K562 (cell line): ENCODE measurements at regions not wholly inside any gene's neighbourhood (a gene's known extent, or its start where the extent isn't known, plus 50 kb on each side); places are given as distances from the start of the nearest gene placed in this dataset.
"Not testable (repeated sequence)": the region's sequence is repeated elsewhere in the genome, so short reads cannot be mapped to it uniquely, and the experiment has no call there.

ENCODE experiments used
- ATAC-seq: fragments of 200-7000 bp; cut with Tn5 transposase; 3 replicates; pipeline ENCODE4 v1.9.1; 2020; ENCODE audit warnings: moderate library complexity
- BruUV-seq: library from RNA; stranded (reverse); fragments of 400-500 nt; replicated peaks from 2 replicates; lab custom pipeline; 2021; lab: Mats Ljungman, UMichigan
- CTCF ChIA-PET: fragments of 300-600 bp; formaldehyde crosslinking; extraction: SDS; loops from one replicate; lab custom pipeline; 2021; ENCODE audit warnings: low intra/inter-chr PET ratio; lab: Yijun Ruan, JAX
- POLR2A ChIA-PET: fragments of 300-600, 350-650 bp; sonication (Branson Sonifier 250); formaldehyde crosslinking; extraction: SDS; loops from one replicate; lab custom pipeline; 2021; ENCODE audit warnings: antibody characterized with exemption, inconsistent platforms; lab: Yijun Ruan, JAX
- DNase-seq, 4 experiments: peaks; one replicate each; pipeline versions ENCODE4 v3.0.0 to v3.0.0-alpha.2; 2011 to 2018; ENCODE audit warnings: low spot score in 3 of 4, mixed read lengths in 3 of 4; ENCODE audit errors: extremely low read depth in 1 of 4
- FAIRE-seq: peaks from 2 replicates; lab custom pipeline; 2011; peaks lifted over from hg19 to GRCh38; lab: Jason Lieb, UNC
- H2AFZ ChIP-seq: 2 replicates; pipeline ENCODE4 v1.6.0; 2011; ENCODE audit warnings: low read depth, low read length, control low read depth, inconsistent platforms
- H3K27ac ChIP-seq: fragments of 200-600 bp; 3 replicates; pipeline ENCODE4 v1.8.0; 2011; ENCODE audit warnings: low read depth, mild to moderate bottlenecking, control low read depth, inconsistent platforms, low read length, moderate library complexity, mixed read lengths; ENCODE audit errors: extremely low read depth
- H3K27me3 ChIP-seq, 2 experiments: fragments of 300-600 bp in 1 of 2; 2 replicates in 1 of 2; 3 replicates in 1 of 2; pipeline versions ENCODE4 v1.6.0 to v1.8.0; 2011; ENCODE audit warnings: inconsistent platforms in 2 of 2, low read length in 2 of 2, mild to moderate bottlenecking in 1 of 2, mixed read lengths in 1 of 2, moderate library complexity in 1 of 2; ENCODE audit not compliant: control insufficient read depth in 2 of 2, insufficient read depth in 2 of 2
- H3K36me3 ChIP-seq: fragments of 300-600 bp; 3 replicates; pipeline ENCODE4 v1.8.0; 2011; ENCODE audit warnings: mild to moderate bottlenecking, low read length, inconsistent platforms; ENCODE audit not compliant: control insufficient read depth, insufficient read depth
- H3K4me1 ChIP-seq, 2 experiments: fragments of 200-600 bp in 1 of 2; replicated peaks in 1 of 2; 2 replicates in 1 of 2; 3 replicates in 1 of 2; pipeline versions ENCODE4 v1.5.1 to v1.8.0; 2011; ENCODE audit warnings: inconsistent platforms in 2 of 2, low read length in 2 of 2, mild to moderate bottlenecking in 1 of 2, mixed read lengths in 1 of 2, moderate library complexity in 1 of 2; ENCODE audit not compliant: control insufficient read depth in 2 of 2, insufficient read depth in 2 of 2
- H3K4me2 ChIP-seq: 2 replicates; pipeline ENCODE4 v1.6.1; 2011; ENCODE audit warnings: low read length, control low read depth, inconsistent platforms, mixed read lengths; ENCODE audit not compliant: insufficient read depth
- H3K4me3 ChIP-seq: fragments of 200-600 bp; sonication (generic), shearing (Covaris generic); 2 replicates; pipeline ENCODE4 v1.5.1; 2016; ENCODE audit warnings: control low read depth, inconsistent platforms
- H3K79me2 ChIP-seq: fragments of 200-600 bp; 3 replicates; pipeline ENCODE4 v1.8.0; 2011; ENCODE audit warnings: low read length, inconsistent platforms; ENCODE audit not compliant: control insufficient read depth, insufficient read depth
- H3K9ac ChIP-seq, 2 experiments: 2 replicates each; pipeline versions ENCODE4 v1.6.0 to v1.6.1; 2011; ENCODE audit warnings: low read depth in 2 of 2, low read length in 2 of 2, control low read depth in 1 of 2, inconsistent platforms in 1 of 2, mild to moderate bottlenecking in 1 of 2, mixed read lengths in 1 of 2; ENCODE audit not compliant: insufficient read depth in 1 of 2
- H3K9me1 ChIP-seq: one replicate; pipeline ENCODE4 v1.6.0; 2011; ENCODE audit warnings: inconsistent platforms, mild to moderate bottlenecking, low read length, moderate library complexity; ENCODE audit not compliant: control insufficient read depth, insufficient read depth
- H3K9me3 ChIP-seq: replicated peaks from 2 replicates; pipeline ENCODE4 v1.5.1; 2011; ENCODE audit warnings: low read depth, low read length, inconsistent platforms; ENCODE audit not compliant: control insufficient read depth, insufficient read depth
- H4K20me1 ChIP-seq: replicated peaks from 2 replicates; pipeline ENCODE4 v1.6.1; 2011; ENCODE audit warnings: low read length, inconsistent platforms, mixed read lengths; ENCODE audit not compliant: control insufficient read depth, insufficient read depth
- DACH1 ChIP-seq: fragments of 450-650 bp; IDR thresholded peaks from 2 replicates; pipeline ENCODE4 v1.6.1; 2018; ENCODE audit not compliant: partially characterized antibody
- RAD51 ChIP-seq: fragments of 450-650 bp; IDR thresholded peaks from 2 replicates; pipeline ENCODE4 v1.7.1; 2016; ENCODE audit warnings: low read depth, mild to moderate bottlenecking, borderline replicate concordance
- WGBS: fragments of 100-300 bp; shearing (Covaris generic); methylation state at CpG from one replicate; pipeline ENCODE4 v1.1.6; 2016; ENCODE audit warnings: low coverage, mixed read lengths; ENCODE audit not compliant: insufficient coverage; ENCODE audit errors: missing lambda C conversion rate; 5-methylcytosine and 5-hydroxymethylcytosine counted together
- in situ Hi-C: fragments of 300-500 bp; cut with MboI; formaldehyde crosslinking; loops from 4 replicates; pipeline ENCODE4 v1.15.0; 2018; ENCODE audit warnings: inconsistent platforms, mixed read lengths
- intact Hi-C: fragments of 100-400 bp; cut with micrococcal nuclease; formaldehyde crosslinking; loops from 2 replicates; pipeline ENCODE4 v1.14.2; 2022
- TF ChIP-seq, protein P1 (sequence below): fragments of 450-650 bp; formaldehyde crosslinking; IDR thresholded peaks from 2 replicates; pipeline ENCODE4 v1.4.0; 2020; ENCODE audit warnings: mild to moderate bottlenecking, mixed read lengths
- TF ChIP-seq, protein P2 (sequence below): sonication (generic); formaldehyde crosslinking; IDR thresholded peaks from 2 replicates; pipeline ENCODE4 v1.9.0; 2022; ENCODE audit warnings: mild to moderate bottlenecking, missing genetic modification reagents
- TF ChIP-seq, protein P3 (sequence below): sonication (generic); formaldehyde crosslinking; IDR thresholded peaks from 2 replicates; pipeline ENCODE4 v1.5.0; 2020; ENCODE audit warnings: missing genetic modification reagents

GRCh38 chr2:158866082-158866481 lies 71.0 kb downstream of the DAPL1 start:
- H4K20me1 ChIP-seq, H3K4me2 ChIP-seq, in situ Hi-C loops, H3K27ac ChIP-seq, H3K9ac ChIP-seq, H3K4me1 ChIP-seq, H3K79me2 ChIP-seq, ATAC-seq, H3K4me3 ChIP-seq, CTCF ChIA-PET, H3K36me3 ChIP-seq, DNase-seq, intact Hi-C loops, FAIRE-seq, BruUV-seq, H3K9me3 ChIP-seq, POLR2A ChIA-PET, H2AFZ ChIP-seq, H3K9me1 ChIP-seq: not testable (repeated sequence)
- TF ChIP-seq, protein P1, sequence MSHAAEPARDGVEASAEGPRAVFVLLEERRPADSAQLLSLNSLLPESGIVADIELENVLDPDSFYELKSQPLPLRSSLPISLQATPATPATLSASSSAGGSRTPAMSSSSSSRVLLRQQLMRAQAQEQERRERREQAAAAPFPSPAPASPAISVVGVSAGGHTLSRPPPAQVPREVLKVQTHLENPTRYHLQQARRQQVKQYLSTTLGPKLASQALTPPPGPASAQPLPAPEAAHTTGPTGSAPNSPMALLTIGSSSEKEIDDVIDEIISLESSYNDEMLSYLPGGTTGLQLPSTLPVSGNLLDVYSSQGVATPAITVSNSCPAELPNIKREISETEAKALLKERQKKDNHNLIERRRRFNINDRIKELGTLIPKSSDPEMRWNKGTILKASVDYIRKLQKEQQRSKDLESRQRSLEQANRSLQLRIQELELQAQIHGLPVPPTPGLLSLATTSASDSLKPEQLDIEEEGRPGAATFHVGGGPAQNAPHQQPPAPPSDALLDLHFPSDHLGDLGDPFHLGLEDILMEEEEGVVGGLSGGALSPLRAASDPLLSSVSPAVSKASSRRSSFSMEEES (CRISPR knock-in tag) = peak; percentile 16
- TF ChIP-seq, protein P2, sequence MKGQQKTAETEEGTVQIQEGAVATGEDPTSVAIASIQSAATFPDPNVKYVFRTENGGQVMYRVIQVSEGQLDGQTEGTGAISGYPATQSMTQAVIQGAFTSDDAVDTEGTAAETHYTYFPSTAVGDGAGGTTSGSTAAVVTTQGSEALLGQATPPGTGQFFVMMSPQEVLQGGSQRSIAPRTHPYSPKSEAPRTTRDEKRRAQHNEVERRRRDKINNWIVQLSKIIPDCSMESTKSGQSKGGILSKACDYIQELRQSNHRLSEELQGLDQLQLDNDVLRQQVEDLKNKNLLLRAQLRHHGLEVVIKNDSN (CRISPR knock-in tag) = peak; percentile 56; the same call in 1 of the 2 replicates
- TF ChIP-seq RAD51 (peak; percentile 27; the same call in 1 of the 2 replicates), DACH1 (peak; percentile 84)
- TF ChIP-seq, protein P3, sequence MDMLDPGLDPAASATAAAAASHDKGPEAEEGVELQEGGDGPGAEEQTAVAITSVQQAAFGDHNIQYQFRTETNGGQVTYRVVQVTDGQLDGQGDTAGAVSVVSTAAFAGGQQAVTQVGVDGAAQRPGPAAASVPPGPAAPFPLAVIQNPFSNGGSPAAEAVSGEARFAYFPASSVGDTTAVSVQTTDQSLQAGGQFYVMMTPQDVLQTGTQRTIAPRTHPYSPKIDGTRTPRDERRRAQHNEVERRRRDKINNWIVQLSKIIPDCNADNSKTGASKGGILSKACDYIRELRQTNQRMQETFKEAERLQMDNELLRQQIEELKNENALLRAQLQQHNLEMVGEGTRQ (CRISPR knock-in tag) = peak; percentile 48; the same call in 1 of the 2 replicates
- H3K27me3 ChIP-seq = peaks cover 3 to 19% of the 10 kb centered on the region in 2 experiments; a peak in 3 of 5 replicates
- 42% methylated on average over 11 of the region's 12 CpGs for WGBS

GRCh38 chr2:158867531-158868191 lies 72.5 kb downstream of the DAPL1 start:
- H3K27me3 ChIP-seq = peaks cover 3 to 19% of the 10 kb centered on the region in 2 experiments; a peak in 3 of 5 replicates
- WGBS = 3% methylated on average over 16 of the region's 18 CpGs
- FAIRE-seq, H3K4me3 ChIP-seq, H3K4me2 ChIP-seq, DNase-seq, H3K9me3 ChIP-seq, H3K79me2 ChIP-seq, CTCF ChIA-PET, H3K36me3 ChIP-seq, H3K27ac ChIP-seq, H2AFZ ChIP-seq, H4K20me1 ChIP-seq, H3K9ac ChIP-seq, H3K9me1 ChIP-seq, H3K4me1 ChIP-seq, ATAC-seq, POLR2A ChIA-PET, BruUV-seq, in situ Hi-C loops, intact Hi-C loops: not testable (repeated sequence)
